HG02642 (cell line): ENCODE measurements at regions not wholly inside any gene's neighbourhood (a gene's known extent, or its start where the extent isn't known, plus 50 kb on each side); places are given as distances from the start of the nearest gene placed in this dataset.

Experiments
- ATAC-seq: cut with Tn5 transposase; IDR thresholded peaks from one replicate; pipeline ENCODE4 v1.9.1; 2021; ENCODE audit warnings: mild to moderate bottlenecking; ENCODE audit not compliant: unreplicated experiment, poor library complexity

DNA sequence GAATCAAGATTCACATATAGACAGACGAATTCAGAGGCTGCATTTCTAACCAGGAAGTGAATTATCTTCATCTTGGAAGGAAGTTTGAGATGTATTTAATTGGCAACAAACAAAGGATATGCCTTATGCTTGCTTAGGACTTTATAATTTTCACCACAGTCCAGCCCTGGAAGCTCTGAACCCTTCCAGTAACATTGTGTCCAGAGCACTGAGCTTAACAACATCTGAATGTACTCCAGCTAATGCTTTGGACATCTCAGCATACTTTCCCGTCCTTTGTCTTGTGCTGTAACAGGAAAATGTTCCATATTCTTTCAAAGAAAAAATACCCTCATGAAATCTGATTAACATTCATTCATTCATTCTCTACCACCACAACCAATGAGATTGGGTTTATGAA is 136.3 kb upstream of the SPATS2L start:
- ATAC-seq = no peak

DNA sequence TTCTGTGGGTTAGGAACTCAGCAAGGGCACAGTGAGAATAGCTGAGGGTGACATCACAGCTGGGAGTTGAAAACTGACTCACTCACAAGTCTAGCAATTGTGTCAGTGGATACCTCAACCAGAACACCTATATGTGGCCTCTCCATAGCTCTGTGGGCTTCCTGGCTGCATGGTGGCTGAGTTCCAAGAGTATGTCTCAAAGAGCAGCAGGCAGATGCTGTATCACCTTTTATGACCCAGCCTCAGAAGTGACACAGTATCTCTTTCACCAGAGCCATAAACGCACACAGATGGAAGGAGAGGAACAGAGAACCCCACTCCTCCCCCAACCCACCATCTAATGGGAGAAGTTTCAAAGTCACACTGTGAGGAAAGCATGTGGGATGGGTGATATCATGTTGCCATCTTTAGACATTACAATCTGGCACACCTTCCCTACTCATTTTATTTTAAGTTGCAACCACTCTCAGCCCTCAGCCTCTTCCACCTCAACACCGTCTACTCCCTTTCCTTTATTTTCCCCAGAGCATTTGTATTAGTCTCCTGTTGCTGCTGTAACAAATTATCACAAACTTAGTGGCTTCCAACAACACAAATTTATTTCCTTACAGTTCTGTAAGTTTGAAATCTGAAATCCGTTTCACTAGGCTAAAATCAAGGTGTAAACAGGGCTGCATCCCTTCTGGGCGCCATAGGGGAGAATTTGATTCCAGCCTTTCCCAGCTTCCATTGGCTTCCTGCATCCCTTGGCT is 134.6 kb upstream of the SPATS2L start:
- ATAC-seq = no peak

DNA sequence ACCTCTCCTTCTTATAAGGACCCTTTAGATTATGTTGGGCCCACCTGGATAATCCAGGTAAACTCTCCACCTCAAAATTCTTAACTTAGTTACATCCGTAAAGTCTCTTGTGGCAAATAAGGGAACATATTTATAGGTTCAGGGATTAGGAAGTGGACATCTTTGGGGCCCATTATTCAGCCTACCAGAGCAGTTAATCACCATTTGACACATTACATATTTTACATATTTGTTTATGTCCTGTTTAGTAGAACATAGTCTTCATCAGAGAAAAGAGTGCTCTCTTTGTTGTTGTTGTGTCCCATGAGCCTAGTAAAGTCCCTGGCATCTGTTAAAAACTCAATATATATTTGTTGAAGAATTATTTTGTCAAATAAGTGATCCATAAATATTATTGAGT is 134.0 kb upstream of the SPATS2L start:
- ATAC-seq = no peak

DNA sequence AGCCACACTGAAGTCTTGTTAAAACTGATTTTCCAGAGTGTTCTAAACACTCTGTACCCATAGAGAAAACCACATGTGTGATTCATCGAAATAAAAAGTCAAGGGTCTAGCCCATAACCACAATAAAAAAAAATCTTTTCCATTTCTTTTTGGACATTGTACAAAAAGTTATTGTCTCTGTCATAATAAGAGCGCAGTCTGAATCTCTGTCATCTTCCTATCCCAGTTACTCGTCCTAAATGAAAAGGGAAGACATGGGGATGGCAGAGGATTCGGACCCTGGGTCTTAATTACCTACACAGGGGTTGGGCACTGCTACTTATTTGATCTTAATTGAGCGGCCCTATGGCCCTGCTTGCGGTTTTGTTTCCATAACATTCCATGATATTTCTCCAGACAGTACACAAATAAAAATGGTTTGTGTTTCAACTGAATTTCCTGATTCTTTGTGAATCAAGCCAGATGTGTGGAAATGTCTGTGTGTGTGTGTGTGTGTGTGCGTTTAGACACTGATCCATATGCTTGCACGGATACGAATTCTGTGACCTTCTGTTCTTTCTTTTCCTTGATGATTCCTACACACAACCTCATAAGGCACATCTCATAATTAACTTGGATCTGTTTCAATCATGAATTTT is 133.4 kb upstream of the SPATS2L start:
- no peak for ATAC-seq

DNA sequence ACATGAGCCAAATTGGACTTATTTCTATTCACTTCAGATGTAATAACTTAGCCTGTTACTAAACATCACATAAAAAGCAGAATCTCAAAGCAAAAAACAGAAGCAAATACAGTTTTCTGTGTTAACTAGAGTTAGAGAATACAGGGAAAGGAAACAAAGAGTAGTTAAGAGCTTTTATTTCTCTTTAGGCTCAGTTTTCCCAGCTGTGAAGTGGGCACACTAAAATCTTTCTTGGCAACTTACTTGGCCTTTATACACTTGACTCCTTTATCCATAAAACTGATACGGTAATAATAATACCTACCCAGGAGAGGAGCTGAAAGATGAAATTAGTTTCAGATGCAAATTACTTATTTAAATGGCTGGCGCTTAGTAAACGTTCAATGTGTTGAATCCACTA is 132.8 kb upstream of the SPATS2L start:
- ATAC-seq = no peak

DNA sequence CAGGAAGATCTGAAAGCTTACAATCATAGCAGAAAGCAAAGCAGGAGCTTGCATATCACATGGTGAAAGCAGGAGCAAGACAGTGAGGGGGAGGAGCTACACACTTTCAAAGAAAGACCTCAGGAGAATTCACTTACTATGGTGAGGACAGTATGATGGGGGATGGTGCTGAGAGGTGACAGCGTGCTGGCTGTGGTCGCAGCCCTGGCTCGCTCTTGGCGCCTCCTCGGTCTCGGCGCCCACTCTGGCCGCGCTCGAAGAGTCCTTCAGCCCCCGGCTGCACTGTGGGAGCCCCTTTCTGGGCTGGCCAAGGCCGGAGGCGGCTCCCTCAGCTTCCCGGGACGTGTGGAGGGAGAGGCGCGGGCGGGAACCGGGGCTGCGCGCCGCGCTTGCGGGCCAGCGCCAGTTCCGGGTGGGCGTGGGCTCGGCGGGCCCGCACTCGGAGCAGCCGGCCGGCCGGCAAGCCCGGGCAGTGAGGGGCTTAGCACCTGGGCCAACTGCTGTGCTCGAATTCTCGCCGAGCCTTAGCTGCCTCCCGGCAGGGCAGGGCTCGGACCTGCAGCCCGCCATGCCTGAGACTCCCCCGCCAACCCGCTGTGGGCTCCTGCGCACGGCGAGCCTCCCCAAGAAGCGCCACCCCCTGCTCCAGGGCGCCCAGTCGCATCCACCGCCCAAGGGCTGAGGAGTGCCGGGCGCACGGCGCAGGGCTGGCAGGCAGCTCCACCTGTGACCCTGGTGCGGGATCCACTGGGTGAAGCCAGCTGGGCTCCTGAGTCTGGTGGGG is 131.9 kb upstream of the SPATS2L start:
- no peak for ATAC-seq

DNA sequence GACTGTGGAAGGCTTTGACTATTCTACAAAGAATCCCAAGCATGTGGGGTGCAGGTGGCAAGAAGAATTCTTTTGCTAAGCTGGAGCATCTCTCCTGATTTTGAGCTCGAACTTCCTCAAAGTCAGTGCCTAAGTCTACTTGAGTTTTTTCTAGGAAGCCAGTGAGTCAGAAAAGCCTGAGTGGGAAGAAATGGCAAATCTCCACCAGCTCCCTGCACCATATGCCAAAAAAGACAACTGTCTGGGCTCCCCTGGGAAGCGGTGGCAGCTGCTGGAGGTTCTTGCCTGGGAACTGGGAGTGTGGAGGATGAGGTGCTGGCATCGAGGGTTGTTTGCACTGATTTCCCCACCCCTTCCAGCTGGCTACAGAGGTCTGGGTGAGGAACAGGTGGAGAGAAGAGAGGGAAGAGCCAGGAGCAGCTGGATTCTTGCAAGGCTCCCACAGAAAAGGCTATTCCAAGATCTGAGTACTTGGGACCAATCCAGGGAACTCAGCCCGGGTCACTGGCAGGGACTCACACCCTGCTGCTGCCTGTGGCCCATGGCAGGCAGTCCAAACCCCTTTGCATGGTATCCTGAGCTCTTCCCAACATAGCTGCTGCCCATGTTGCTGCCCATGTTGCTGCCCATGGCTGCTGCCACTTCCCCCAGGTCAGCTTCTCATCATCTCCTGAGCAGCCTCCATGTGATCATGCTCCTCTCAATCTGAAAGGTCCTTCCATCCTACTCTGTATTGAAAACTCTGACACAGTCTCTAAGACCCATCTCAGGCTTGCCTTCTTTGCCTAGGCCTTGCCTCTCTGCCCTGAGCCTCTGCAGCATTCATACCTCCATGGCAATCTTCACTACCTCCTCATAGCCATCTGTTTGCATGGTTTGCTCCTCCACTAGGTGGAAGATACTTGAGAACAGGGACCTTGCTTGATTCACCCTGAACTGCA is 128.3 kb upstream of the SPATS2L start:
- no peak for ATAC-seq

DNA sequence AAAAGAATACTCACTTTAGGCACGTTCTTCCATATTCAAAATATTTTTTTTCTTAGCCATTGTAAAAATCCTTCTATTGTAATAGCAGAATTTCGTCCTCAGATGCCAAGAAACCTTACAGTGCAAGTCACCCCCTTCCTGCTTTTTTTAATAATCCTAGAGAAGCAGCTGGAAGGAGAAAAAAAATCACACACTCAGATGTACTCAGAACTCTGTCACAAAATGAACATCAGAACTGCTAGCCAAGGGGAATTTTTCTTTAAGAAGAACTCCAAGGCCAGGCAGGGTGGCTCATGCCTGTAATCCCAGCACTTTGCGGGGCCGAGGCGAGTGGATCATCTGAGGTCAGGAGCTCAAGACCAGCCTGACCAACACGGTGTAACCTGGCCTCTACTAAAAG is 127.3 kb upstream of the SPATS2L start:
- no peak for ATAC-seq

DNA sequence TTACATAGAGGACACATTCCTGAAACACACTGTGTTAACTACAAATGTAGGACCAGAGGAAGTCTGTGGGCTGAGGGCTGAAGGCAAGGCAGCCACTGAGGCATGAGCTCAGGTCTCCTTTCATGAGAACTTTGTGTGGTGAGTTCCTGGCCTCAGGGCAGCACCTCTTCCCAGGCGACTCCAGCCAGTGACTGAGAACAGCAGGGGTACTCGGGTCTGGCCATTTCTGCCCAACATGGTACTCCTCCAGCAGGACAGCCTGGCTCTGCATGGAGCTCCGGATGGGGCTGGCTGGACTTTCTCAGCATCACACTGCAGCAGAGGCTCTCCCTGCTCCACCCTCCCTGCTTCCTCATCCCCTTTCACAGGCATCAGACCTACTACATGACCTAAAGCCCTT is 125.5 kb upstream of the SPATS2L start:
- ATAC-seq = no peak

DNA sequence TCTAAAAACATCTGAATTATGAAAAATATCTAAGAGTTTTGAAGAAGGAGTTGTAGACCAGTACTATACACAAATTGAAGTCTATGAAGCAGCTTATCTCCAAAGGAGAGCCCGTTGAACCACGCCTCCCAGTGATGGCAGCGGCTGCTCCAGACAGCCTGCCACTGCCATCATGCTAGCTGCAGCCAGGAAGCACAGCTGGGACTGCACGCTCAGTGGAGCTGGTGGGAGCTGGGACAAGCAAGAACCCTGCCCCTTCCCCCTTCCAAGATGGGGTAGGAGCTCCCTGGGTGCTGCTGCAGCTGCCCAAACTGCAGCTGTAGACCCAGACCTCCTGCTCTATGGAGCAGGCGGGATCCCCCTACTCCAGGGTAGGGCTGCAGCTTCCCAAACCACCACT is 124.7 kb upstream of the SPATS2L start:
- ATAC-seq = no peak

DNA sequence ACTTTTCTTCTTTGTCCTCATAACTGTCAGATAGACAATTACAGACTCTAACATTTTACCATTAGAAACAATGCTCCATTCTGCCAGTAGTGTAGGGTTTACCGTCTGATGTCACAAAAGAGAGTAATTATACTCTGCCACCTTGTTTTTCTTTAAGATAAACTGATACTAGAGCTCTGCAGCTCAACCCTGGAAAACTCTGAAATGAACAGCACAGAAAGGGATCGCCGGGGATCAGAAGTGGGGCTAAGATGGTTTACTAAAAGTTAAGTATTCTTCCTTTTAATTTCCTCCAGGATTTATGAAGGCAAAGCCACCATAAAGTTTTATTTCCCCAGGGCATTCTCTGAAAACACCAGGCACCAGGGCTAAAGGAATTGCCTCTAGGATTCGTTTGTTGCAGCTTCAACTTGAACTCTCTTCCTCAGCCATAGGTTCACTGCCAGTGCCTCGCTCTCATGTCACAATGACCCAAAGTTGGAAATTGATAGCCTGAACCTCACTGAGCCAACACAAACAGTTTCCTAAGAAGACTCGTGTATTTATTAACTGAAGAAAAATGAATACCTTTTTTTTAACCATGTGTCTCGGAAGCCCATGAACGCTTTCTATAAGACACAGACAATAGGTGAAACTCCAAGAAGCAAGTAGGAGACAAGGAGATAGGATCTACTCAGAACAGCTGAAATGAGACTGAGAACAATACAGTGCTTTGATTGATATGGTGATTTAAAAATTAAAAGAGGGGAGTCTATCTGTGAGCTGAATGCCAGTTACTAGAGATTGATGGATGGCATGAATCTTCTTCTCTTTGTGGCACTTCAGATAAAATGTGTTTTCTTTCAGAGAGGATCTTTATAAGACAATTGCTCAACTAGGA is 121.5 kb upstream of the SPATS2L start:
- ATAC-seq = no peak

DNA sequence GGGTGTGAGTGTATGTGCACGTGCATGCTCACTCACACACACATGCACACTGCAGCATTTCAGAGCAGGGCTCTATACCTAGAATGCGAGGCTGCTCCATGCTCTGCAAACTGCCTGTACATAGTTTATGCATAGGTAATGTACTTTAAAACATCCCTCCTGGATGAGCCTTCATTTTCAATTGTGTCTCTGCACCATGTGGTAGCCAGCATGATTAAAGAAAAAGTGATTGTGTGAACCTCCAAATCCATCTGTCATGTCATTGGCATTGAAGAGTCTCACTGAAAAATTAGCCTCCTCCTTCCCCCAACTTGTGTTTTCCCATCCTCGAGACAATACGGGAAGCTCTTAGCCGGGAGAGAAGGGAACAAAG is 120.9 kb upstream of the SPATS2L start:
- ATAC-seq = no peak

DNA sequence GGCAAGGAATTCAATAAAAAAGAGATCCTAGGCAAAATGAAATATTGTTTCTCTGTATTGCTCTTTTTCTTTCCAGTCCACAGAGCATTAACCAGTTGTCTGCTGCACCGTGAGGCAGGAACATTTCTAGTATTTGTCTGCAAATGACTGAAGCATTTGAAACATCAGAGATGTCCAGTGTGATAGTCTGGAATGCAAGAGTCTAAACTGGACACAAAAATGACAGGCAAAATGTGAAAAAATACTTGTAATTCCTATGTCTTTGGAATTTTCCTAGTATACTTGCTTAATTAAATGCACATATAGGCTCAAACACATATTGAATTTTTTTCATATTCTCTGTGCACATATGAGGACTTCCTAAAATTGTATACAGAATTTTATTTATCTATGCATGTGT is 120.5 kb upstream of the SPATS2L start:
- ATAC-seq = no peak

DNA sequence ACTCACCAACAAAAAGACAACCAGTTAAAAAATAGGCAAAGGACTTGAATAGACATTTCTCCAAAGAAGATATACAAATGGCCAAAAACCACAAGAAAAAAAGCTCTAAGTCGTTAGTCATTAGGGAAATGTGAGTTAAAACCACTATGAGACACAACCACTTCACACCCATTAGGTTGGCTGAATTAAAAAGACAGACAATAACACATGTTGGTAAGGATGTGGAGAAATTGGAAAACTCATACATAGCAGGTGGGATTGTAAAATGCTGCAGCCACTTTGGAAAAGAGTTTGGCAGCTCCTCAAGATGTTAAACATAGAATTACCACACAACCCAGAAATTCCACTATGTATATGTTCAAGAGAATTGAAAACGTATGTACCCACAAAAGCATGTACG is 117.6 kb upstream of the SPATS2L start:
- ATAC-seq = no peak

DNA sequence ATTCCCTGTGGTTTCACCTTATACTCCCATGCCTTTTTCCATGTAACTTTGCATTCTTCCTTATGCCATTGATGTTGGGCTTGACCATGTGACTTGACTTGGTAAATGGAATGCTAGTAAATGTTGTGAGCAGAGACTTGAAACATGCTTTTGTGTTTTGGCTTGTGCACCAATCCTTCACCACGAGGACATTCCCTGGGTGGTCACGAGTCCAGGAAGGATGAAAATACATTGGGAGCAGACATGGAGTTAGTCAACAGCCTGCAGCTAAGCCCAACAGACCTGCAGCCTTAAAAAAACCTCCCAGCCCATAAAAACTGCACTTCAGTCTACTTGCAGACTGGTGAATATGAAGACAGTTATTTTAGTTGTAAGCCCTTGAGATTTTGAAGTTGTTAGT is 116.5 kb upstream of the SPATS2L start:
- ATAC-seq = no peak

DNA sequence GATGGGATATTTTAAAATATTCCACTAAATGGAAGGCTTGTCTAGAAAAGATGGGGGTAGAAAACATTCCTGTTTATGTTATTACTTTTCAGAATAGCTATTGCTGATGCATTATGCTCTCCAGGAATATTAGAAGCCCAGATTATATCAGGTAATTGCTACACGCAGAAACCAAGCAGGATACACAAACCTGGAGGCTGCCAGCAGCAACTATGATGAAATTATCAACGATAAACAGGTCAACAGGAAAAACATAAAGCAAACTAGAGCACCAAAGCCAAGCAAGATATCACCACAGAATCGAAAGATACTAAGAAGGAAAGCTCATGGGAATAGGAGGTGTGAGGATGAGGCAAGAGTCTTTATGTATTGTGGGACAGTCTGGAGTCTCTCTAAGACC is 113.2 kb upstream of the SPATS2L start:
- no peak for ATAC-seq

DNA sequence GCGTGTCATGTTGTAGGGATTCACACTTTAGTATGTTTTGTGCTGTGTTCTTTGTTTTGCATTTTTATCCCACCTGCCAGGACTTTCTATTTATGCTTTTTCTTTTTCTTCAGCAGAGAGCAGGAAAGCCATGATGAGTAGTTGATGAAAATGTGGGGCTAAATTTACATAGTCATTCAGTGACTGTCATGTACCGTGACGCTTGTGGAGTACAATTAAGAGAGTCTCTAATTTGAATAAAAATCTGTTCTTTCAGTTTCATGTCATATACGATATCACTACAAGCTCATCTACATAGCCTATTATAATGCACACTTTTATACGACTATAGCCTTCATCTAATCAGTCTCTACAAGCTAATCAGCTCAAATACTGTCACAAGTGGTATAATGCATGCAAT is 112.7 kb upstream of the SPATS2L start:
- no peak for ATAC-seq

DNA sequence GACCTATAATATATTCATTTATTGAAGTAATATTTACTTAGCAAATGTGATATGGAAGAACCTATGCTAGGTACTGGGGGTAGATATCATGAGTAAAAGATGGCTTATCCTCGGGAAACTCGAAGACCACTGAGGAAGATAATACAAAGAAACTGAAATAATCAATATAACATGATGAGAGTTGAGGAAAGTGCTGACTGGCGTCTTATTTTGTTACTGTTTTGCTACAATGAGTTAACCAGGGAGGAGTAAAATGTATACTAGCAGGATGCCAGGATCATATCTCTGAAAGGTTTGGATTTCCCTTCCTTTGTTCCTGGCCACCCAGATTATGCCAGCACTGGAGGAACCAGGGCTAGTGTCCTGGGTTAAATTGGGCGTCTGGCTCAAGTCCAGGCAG is 111.7 kb upstream of the SPATS2L start:
- no peak for ATAC-seq

DNA sequence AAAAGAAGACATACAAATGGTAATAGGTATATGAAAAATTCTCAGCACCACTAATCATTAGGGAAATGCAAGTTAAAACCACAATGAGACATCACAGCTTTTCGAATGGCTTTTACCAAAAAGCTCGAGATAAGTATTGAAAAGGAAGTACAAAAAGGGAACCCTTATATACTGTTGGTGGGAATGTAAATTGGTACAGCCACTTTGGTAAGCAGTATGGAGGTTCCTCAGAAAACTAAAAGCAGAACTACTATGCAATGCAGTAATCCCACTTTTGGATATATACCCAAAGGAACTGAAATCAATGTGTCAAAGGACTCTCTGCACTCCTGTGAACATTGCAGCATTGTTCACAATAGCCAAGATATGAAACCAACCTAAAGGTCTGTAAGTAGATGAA is 107.5 kb upstream of the SPATS2L start:
- ATAC-seq = no peak
